ENCODE measurements at regions not wholly inside any gene's neighbourhood (a gene's known extent, or its start where the extent isn't known, plus 50 kb on each side); places are given as distances from the start of the nearest gene placed in this dataset.

- H3K4me1 ChIP-seq (ENCODE audit: low read depth, poor library complexity, severe bottlenecking), result no peaks in the 10 kb centered on the region
Measured at GRCh38 chr5:2586016-2586715, 165.3 kb downstream of the IRX2 start.

GRCh38 chr5:2584579-2585269 lies 166.8 kb downstream of the IRX2 start:
- Histone ChIP-seq H3K4me1 (ENCODE audit: low read depth, poor library complexity, severe bottlenecking) (no peaks in the 10 kb centered on the region), H3K9ac (no peak overlapping the region), H3K27me3 (ENCODE audit: insufficient read depth, low read depth) (no peaks in the 10 kb centered on the region), H3K4me3 (IDR thresholded peaks at IDR 0.05; ENCODE audit: insufficient read depth, low read depth, low read length) (no peak overlapping the region), H4K20me1 (ENCODE audit: insufficient read depth) (no peaks in the 10 kb centered on the region), H3K79me2 (ENCODE audit: insufficient read depth, low read depth) (no peaks in the 10 kb centered on the region), H3K36me3 (ENCODE audit: insufficient read depth) (no peaks in the 10 kb centered on the region), H3K27ac (no peak overlapping the region), H2AFZ (ENCODE audit: low read depth) (no peak overlapping the region), H3K4me2 (no peak overlapping the region)
- TF ChIP-seq, protein P1, sequence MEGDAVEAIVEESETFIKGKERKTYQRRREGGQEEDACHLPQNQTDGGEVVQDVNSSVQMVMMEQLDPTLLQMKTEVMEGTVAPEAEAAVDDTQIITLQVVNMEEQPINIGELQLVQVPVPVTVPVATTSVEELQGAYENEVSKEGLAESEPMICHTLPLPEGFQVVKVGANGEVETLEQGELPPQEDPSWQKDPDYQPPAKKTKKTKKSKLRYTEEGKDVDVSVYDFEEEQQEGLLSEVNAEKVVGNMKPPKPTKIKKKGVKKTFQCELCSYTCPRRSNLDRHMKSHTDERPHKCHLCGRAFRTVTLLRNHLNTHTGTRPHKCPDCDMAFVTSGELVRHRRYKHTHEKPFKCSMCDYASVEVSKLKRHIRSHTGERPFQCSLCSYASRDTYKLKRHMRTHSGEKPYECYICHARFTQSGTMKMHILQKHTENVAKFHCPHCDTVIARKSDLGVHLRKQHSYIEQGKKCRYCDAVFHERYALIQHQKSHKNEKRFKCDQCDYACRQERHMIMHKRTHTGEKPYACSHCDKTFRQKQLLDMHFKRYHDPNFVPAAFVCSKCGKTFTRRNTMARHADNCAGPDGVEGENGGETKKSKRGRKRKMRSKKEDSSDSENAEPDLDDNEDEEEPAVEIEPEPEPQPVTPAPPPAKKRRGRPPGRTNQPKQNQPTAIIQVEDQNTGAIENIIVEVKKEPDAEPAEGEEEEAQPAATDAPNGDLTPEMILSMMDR (conservative IDR thresholded peaks at IDR 0.05; ENCODE audit: low read depth, low read length), result no peak

More at GRCh38 chr5:2586016-2586715, 165.3 kb downstream of the IRX2 start:
- Histone ChIP-seq H2AFZ (ENCODE audit: low read depth) (no peak overlapping the region), H3K27me3 (ENCODE audit: insufficient read depth, low read depth) (no peaks in the 10 kb centered on the region), H3K79me2 (ENCODE audit: insufficient read depth, low read depth) (no peaks in the 10 kb centered on the region), H4K20me1 (ENCODE audit: insufficient read depth) (no peaks in the 10 kb centered on the region), H3K4me3 (IDR thresholded peaks at IDR 0.05; ENCODE audit: insufficient read depth, low read depth, low read length) (no peak overlapping the region), H3K9ac (no peak overlapping the region), H3K36me3 (ENCODE audit: insufficient read depth) (no peaks in the 10 kb centered on the region), H3K27ac (no peak overlapping the region), H3K4me2 (no peak overlapping the region)
- TF ChIP-seq, protein P1 (conservative IDR thresholded peaks at IDR 0.05; ENCODE audit: low read depth, low read length), result no peak

GRCh38 chr5:2582507-2582906 lies 169.0 kb downstream of the IRX2 start:
- H3K27me3 ChIP-seq (ENCODE audit: insufficient read depth, low read depth), result no peaks in the 10 kb centered on the region
- no peak overlapping the region for H2AFZ ChIP-seq (ENCODE audit: low read depth)
- TF ChIP-seq, protein P1 (conservative IDR thresholded peaks at IDR 0.05; ENCODE audit: low read depth, low read length), result no peak
- no peaks in the 10 kb centered on the region for H3K4me1 ChIP-seq (ENCODE audit: low read depth, poor library complexity, severe bottlenecking)
- H4K20me1 ChIP-seq (ENCODE audit: insufficient read depth), result no peaks in the 10 kb centered on the region
- H3K4me2 ChIP-seq, result no peak overlapping the region
- H3K9ac ChIP-seq, result no peak overlapping the region
- no peaks in the 10 kb centered on the region for H3K79me2 ChIP-seq (ENCODE audit: insufficient read depth, low read depth)
- H3K36me3 ChIP-seq (ENCODE audit: insufficient read depth), result no peaks in the 10 kb centered on the region
- H3K4me3 ChIP-seq (IDR thresholded peaks at IDR 0.05; ENCODE audit: insufficient read depth, low read depth, low read length), result no peak overlapping the region
- no peak overlapping the region for H3K27ac ChIP-seq

GRCh38 chr5:2582106-2582505 lies 169.4 kb downstream of the IRX2 start:
- no peak overlapping the region for H3K4me3 ChIP-seq (IDR thresholded peaks at IDR 0.05; ENCODE audit: insufficient read depth, low read depth, low read length)
- no peaks in the 10 kb centered on the region for H3K27me3 ChIP-seq (ENCODE audit: insufficient read depth, low read depth)
- H3K36me3 ChIP-seq (ENCODE audit: insufficient read depth), result no peaks in the 10 kb centered on the region
- no peaks in the 10 kb centered on the region for H3K4me1 ChIP-seq (ENCODE audit: low read depth, poor library complexity, severe bottlenecking)
- no peak overlapping the region for H2AFZ ChIP-seq (ENCODE audit: low read depth)
- no peak overlapping the region for H3K27ac ChIP-seq
- no peak overlapping the region for H3K9ac ChIP-seq
- no peaks in the 10 kb centered on the region for H3K79me2 ChIP-seq (ENCODE audit: insufficient read depth, low read depth)
- TF ChIP-seq, protein P1 (conservative IDR thresholded peaks at IDR 0.05; ENCODE audit: low read depth, low read length), result no peak
- H4K20me1 ChIP-seq (ENCODE audit: insufficient read depth), result no peaks in the 10 kb centered on the region
- H3K4me2 ChIP-seq, result no peak overlapping the region

Data from KMS-11 (cell line).